Pulmonary artery endothelial cell (primary cell): ENCODE measurements at regions not wholly inside any gene's neighbourhood (a gene's known extent, or its start where the extent isn't known, plus 50 kb on each side); places are given as distances from the start of the nearest gene placed in this dataset.
"Not testable (repeated sequence)": the region's sequence is repeated elsewhere in the genome, so short reads cannot be mapped to it uniquely, and the experiment has no call there.

Experiments used
- DNase-seq: peaks from one replicate; pipeline ENCODE4 v3.0.0-alpha.2; 2011; ENCODE audit warnings: low read depth, low spot score

GRCh38 chr5:154702477-154702876 is 52.7 kb upstream of the LARP1 start:
- no peak for DNase-seq

DNA sequence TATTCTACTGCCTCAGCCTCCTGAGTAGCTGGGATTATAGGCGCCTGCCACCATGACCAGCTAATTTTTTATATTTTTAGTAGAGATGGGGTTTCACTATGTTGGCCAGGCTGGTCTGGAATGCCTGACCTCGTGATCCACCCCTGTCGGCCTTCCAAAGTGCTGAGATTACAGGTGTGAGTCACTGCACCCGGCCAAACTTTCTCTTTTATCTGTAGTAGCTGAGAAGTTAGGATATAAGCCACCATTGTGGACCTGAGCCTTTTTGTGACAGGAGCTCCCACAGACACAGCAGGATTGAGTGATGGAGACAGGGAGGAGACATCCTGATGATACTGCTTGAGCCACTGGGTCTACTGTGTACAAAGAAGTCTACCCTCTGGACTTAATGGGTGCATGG is 53.5 kb upstream of the LARP1 start:
- DNase-seq: not testable (repeated sequence)

DNA sequence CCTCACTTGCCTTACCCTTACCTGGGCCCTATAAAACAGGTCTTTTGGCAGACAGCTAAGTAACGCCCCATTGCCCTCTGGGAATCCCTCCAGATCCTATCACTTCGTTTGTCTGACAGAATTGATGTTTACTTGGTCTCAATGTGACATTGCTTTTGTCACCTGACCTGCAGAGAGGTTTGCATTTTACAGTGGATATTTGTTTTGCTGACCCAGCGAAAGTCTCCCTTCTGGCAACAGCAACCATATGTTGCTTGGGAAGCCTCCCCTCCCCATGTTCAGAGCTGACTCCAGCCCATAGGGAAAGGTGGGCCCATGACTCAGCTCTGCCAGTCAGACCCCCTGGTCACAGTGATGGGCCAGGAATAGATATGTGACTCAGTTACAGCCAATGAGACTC is 54.0 kb upstream of the LARP1 start:
- no peak for DNase-seq

- not testable (repeated sequence) for DNase-seq
These were observed 54.8 kb upstream of the LARP1 start for GRCh38 chr5:154700289-154700928.

- DNase-seq: no peak
These were observed 56.4 kb upstream of the LARP1 start for GRCh38 chr5:154698763-154699162.

GRCh38 chr5:154697371-154697770 is 57.8 kb upstream of the LARP1 start:
- no peak for DNase-seq

- no peak for DNase-seq
These were observed 58.3 kb upstream of the LARP1 start for GRCh38 chr5:154696891-154697290.

- DNase-seq: no peak
These were observed 61.0 kb upstream of the LARP1 start for GRCh38 chr5:154694159-154694558.

DNA sequence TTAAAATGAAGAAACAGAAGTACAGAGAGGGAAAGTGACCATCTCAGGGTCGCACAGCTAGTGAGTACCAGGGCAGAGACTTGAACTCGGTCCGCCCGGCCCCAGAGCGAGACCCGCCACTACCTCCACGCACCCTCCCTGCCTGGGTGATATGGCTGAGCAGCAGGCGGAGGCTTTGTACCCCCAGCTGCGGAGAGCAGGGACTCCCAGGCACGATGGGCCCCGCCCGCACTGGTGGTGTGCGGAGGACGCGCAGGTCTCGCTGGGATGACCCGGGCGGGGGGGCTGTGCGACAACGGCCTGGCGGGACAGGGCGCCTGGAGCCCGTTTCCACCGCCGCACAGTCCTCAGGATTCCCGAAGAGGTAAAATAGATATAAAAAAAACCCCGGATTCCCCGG is 64.7 kb upstream of the LARP1 start:
- no peak for DNase-seq

DNA sequence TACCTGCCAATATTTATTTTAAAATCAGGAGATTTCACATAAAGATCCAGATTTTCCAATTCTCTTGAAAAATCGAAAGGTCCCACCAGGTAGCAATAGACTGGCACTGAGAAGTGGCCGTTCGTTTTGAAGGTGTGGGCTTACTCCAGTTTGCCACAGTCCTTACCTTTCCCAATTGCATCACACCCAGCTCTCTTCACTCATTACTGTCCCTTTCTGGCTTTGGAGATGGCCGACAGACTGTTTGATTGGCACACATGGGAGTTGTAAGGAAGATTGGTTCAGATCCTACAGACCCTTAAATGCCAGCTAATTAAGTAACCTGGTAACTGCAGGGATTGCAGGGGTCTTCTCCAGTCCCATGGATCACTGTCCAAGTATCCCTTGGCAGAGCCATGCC is 68.7 kb upstream of the LARP1 start:
- DNase-seq: no peak

GRCh38 chr5:154683101-154683880 is 71.9 kb upstream of the LARP1 start:
- no peak for DNase-seq

- DNase-seq: no peak
These were observed 75.7 kb upstream of the LARP1 start for GRCh38 chr5:154679501-154679900.

GRCh38 chr5:154677921-154678320 is 77.3 kb upstream of the LARP1 start:
- no peak for DNase-seq

DNA sequence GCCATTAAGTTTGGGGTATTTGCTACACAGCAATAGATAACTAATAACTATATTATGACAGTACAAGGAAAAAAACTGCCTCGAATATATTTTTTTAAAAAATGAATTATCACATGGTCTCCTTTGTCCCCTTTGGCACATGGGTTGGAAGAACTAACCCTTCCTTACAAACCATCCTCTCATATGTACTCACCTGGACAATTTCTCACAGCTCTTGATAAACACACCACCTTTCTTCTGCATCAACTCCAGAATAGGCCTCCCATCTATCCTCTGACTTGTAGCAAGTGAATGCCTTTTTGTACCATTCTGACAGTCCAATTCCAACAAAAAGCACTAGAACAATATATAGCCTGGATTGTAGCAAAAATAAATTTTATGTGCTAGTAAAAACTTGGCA is 78.7 kb upstream of the LARP1 start:
- DNase-seq: no peak

DNA sequence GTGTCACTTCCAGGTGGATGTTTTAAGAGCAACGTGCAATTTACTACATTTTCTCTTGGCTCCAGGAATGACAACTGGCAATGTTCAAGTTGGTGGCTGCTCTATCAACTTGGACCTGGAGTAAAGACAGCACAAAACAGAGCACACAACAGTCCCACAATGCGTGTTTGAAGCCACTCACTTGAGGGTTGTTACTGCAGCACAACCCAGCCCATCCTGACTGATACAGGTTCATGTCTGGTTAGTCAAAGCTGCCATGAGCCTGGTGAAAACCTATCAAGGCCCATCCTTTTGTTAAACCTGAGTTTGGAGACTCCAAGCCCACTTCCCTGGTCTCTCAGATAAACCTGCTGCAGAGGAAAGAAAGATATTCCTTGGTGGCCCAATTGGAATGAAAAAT is 81.1 kb upstream of the LARP1 start:
- DNase-seq: no peak

DNA sequence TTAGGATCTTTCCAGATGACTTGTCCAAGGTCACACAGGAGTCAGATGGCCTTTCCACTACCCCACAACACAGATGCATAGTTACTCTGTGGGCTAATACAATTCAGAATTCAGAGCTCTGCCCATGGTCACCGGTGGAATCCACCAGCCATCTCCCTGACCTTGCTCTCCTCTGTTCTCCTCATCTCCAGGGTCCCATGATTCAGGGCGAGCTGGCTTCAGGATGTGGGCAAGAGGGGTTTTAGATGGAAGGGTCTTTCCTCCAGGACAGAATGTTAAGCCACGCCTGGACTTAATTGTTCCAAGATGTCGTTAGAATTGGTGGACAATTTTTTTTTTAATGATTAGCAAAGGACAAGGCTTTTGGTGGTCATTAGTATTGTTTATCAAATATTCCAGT is 81.7 kb upstream of the LARP1 start:
- DNase-seq: no peak

DNA sequence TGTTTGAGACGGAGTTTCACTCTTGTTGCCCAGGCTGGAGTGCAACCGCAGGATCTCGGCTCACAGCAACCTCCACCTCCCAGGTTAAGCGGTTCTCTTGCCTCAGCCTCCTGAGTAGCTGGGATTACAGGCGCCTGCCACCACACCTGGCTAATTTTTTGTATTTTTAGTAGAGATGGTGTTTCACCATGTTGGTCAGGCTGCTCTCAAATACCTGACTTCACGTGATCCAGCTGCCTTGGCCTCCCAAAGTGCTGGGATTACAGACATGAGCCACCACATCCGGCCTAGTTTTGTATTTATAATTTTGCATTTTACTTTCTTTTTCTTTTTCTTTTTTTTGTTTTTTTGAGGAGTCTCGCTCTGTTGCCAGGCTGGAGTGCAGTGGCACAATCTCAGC is 85.3 kb upstream of the LARP1 start:
- DNase-seq: not testable (repeated sequence)

DNA sequence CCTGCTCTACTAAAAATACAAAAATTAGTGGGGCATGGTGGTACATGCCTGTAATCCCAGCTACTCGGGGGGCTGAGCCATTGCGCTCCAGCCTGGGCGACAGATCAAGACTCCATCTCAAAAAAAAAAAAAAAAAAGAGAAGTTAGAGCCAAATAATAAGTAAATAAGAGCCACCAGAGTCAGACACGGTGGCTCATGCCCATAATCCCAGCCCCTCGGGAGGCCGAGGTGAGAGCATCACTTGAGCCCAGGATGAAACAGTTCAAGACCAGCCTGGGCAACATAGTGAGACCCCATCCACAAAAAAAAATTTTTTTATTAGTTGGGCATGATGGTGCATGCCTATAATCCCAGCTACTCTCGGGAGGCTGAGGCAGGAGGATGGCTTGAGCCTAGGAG is 85.8 kb upstream of the LARP1 start:
- DNase-seq: no peak

GRCh38 chr5:154664869-154665268 is 90.3 kb upstream of the LARP1 start:
- DNase-seq: no peak

DNA sequence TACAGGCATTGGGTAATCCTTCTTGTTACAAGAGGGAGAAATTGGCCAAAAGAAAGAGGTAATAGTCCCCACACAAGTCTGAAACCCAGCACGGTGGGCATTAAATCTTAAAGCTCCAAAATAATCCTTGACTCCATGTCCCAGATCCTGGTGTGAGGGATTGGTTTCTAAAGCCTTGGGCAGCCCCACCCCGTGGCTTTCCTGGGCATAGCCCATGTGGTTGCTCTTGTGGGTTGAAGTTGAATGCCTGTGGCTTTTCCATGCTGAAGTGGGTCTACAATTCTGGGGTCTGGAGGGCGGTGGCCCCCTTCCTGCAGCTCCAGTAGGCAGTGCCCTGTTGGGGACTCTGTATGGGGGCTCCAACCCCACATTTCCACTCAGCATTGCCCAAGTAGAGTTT is 91.8 kb upstream of the LARP1 start:
- no peak for DNase-seq

DNA sequence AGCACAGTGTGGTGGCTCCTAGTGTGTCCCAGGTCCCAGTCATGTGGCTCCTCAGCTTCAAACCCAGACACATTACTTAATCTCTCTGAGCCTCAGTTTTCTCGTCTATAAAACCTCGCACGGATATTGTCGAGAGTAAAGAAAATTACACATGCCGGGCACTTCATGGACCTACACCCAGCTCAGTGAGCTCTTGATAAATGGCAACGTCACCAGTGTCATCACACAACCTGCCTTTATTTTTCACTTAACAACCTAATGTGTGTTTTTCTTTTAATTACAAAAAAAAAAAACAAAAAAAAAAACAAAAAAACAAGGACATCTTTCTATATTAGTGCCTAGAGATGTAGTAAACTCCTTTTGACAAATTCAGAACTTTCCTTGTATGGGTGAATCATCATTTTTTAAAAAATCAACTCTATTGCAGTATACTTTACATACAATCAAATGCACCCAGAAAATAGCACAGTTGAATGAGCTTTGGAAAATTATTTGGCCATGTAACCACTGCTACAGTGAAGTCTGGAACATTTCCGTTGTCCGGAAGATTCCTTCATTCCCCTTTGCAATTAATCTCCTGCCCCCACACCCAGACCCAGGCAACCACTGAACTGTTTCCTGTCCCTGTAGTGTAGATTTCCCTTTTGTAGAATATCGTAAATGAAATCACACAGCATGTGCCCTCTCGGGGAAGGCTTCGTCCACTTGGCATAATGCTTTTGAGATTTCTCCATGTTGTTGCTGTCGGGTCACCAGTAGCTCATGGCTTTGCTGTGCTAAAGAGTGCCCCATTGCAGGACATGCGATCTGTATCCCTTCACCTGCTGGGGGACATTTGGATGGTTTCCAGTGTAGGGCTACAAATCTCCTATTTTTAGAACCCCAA is 100.4 kb upstream of the LARP1 start:
- no peak for DNase-seq

GRCh38 chr5:154653764-154654485 is 101.3 kb upstream of the LARP1 start:
- DNase-seq: no peak
